Right cardiac atrium (tissue), 5 donors: ENCODE measurements at regions not wholly inside any gene's neighbourhood (a gene's known extent, or its start where the extent isn't known, plus 50 kb on each side); places are given as distances from the start of the nearest gene placed in this dataset.

Experiments
- ATAC-seq, 2 donors: fragments of 200-7000 bp; cut with Tn5 transposase; one replicate each; pipeline versions ENCODE4 v1.8.0 to v1.9.1; 2020; ENCODE audit warnings: moderate library complexity in 2 of 2, mild to moderate bottlenecking in 1 of 2
- DNase-seq, 3 donors: peaks; one replicate each; pipeline ENCODE4 v3.0.0-alpha.2; 2020
- H3K27ac ChIP-seq: one replicate; pipeline ENCODE4 v1.5.1; 2013; ENCODE audit warnings: mild to moderate bottlenecking, low read length, control low read depth, moderate library complexity
- H3K27me3 ChIP-seq: one replicate; pipeline ENCODE4 v1.6.1; 2013; ENCODE audit not compliant: control insufficient read depth, insufficient read depth
- H3K4me1 ChIP-seq: one replicate; pipeline ENCODE4 v1.6.1; 2013; ENCODE audit warnings: low read length; ENCODE audit not compliant: control insufficient read depth, insufficient read depth
- H3K4me3 ChIP-seq: one replicate; pipeline ENCODE4 v1.5.1; 2013; ENCODE audit warnings: low read length, control low read depth
- H3K9me3 ChIP-seq: one replicate; pipeline ENCODE4 v1.6.1; 2013; ENCODE audit warnings: low read length; ENCODE audit not compliant: control insufficient read depth
- WGBS: extraction: QIAGEN DNeasy Blood & Tissue Kit; methylation state at CpG from one replicate; pipeline ENCODE4 v1.1.7; 2013; 5-methylcytosine and 5-hydroxymethylcytosine counted together
- intact Hi-C, 4 donors: fragments of 100-400 bp; cut with DNase I; formaldehyde crosslinking; loops; one replicate each; pipeline versions ENCODE4 v1.11.0 to v1.14.0; 2022 to 2023
- donor health status: healthy with polysubstance abuse.
- donor health status: DM: no; HTN: yes; CAD: no.
- donor health status: DM: no; HTN: no; CAD: no.
- donor health status: DM: no; HTN: yes; CAD: no; lungs with severe emphysema.
- donor health status: DM: yes; HTN: yes; CAD: no.

- ATAC-seq (no peak), DNase-seq (no peak)
- intact Hi-C loops, result no loop called here
- Histone ChIP-seq H3K4me1 (no peaks in the 10 kb centered on the region), H3K4me3 (no peak overlapping the region), H3K27me3 (no peaks in the 10 kb centered on the region), H3K27ac (no peak overlapping the region), H3K9me3 (no peaks in the 10 kb centered on the region)
- 75% methylated on average over 3 of the region's 3 CpGs for WGBS
These were observed 107.5 kb upstream of the VCX2 start for GRCh38 chrX:8278557-8278956.

GRCh38 chrX:8279323-8279722 lies 108.3 kb upstream of the VCX2 start:
- 92% methylated on average over 2 of the region's 2 CpGs for WGBS
- Histone ChIP-seq H3K4me1 (no peaks in the 10 kb centered on the region), H3K4me3 (no peak overlapping the region), H3K27ac (no peak overlapping the region), H3K9me3 (no peaks in the 10 kb centered on the region), H3K27me3 (no peaks in the 10 kb centered on the region)
- ATAC-seq (no peak), DNase-seq (no peak)
- intact Hi-C loops, result no loop called here

- H3K27ac ChIP-seq, result no peak overlapping the region
- ATAC-seq (no peak), DNase-seq (no peak)
- WGBS, result 47% methylated on average over 2 of the region's 2 CpGs
- H3K4me3 ChIP-seq, result no peak overlapping the region
- no peaks in the 10 kb centered on the region for H3K9me3 ChIP-seq
- no peaks in the 10 kb centered on the region for H3K27me3 ChIP-seq
- intact Hi-C loops, result no loop called here
- no peaks in the 10 kb centered on the region for H3K4me1 ChIP-seq
These were observed 113.1 kb upstream of the VCX2 start for GRCh38 chrX:8284131-8284530.

GRCh38 chrX:8288590-8288989 lies 117.5 kb upstream of the VCX2 start:
- ATAC-seq, result no peak
- Histone ChIP-seq H3K27me3 (no peaks in the 10 kb centered on the region), H3K9me3 (no peaks in the 10 kb centered on the region), H3K4me1 (no peaks in the 10 kb centered on the region), H3K27ac (no peak overlapping the region), H3K4me3 (no peak overlapping the region)
- intact Hi-C loops, result no loop called here
- no peak for DNase-seq

- no peaks in the 10 kb centered on the region for H3K9me3 ChIP-seq
- no peaks in the 10 kb centered on the region for H3K4me1 ChIP-seq
- no peaks in the 10 kb centered on the region for H3K27me3 ChIP-seq
- DNase-seq, result no peak
- no peak overlapping the region for H3K4me3 ChIP-seq
- intact Hi-C loops, result no loop called here
- 90% methylated on average over 1 of the region's 1 CpG for WGBS
- H3K27ac ChIP-seq, result no peak overlapping the region
- ATAC-seq, result no peak
These were observed 118.5 kb upstream of the VCX2 start for GRCh38 chrX:8289523-8289922.

GRCh38 chrX:8297766-8298165 lies 126.7 kb upstream of the VCX2 start:
- WGBS, result 67% methylated on average over 3 of the region's 3 CpGs
- ATAC-seq (no peak), DNase-seq (no peak)
- intact Hi-C loops, result no loop called here
- Histone ChIP-seq H3K27me3 (no peaks in the 10 kb centered on the region), H3K4me3 (no peak overlapping the region), H3K4me1 (no peaks in the 10 kb centered on the region), H3K27ac (no peak overlapping the region), H3K9me3 (no peaks in the 10 kb centered on the region)

GRCh38 chrX:8304668-8305067 lies 133.6 kb upstream of the VCX2 start:
- Histone ChIP-seq H3K27me3 (no peaks in the 10 kb centered on the region), H3K4me3 (no peak overlapping the region), H3K27ac (no peak overlapping the region), H3K9me3 (no peaks in the 10 kb centered on the region), H3K4me1 (no peaks in the 10 kb centered on the region)
- 92% methylated on average over 4 of the region's 4 CpGs for WGBS
- intact Hi-C loops, result no loop called here
- DNase-seq (no peak), ATAC-seq (no peak)

GRCh38 chrX:8305350-8305749 lies 134.3 kb upstream of the VCX2 start:
- H3K27ac ChIP-seq, result no peak overlapping the region
- no peaks in the 10 kb centered on the region for H3K27me3 ChIP-seq
- no peaks in the 10 kb centered on the region for H3K9me3 ChIP-seq
- intact Hi-C loops, result no loop called here
- WGBS, result 91% methylated on average over 9 of the region's 9 CpGs
- no peak overlapping the region for H3K4me3 ChIP-seq
- no peaks in the 10 kb centered on the region for H3K4me1 ChIP-seq
- no peak for ATAC-seq
- DNase-seq, result no peak

GRCh38 chrX:8306291-8306925 lies 135.3 kb upstream of the VCX2 start:
- no peaks in the 10 kb centered on the region for H3K27me3 ChIP-seq
- H3K27ac ChIP-seq, result no peak overlapping the region
- WGBS, result 85% methylated on average over 4 of the region's 4 CpGs
- no peaks in the 10 kb centered on the region for H3K9me3 ChIP-seq
- H3K4me3 ChIP-seq, result no peak overlapping the region
- H3K4me1 ChIP-seq, result no peaks in the 10 kb centered on the region
- ATAC-seq (no peak), DNase-seq (no peak)
- intact Hi-C loops, result no loop called here

GRCh38 chrX:8310409-8310808 lies 139.3 kb upstream of the VCX2 start:
- no peak overlapping the region for H3K27ac ChIP-seq
- H3K4me1 ChIP-seq, result no peaks in the 10 kb centered on the region
- no peak for ATAC-seq
- 66% methylated on average over 5 of the region's 5 CpGs for WGBS
- no peak overlapping the region for H3K4me3 ChIP-seq
- intact Hi-C loops, result no loop called here
- H3K27me3 ChIP-seq, result no peaks in the 10 kb centered on the region
- no peaks in the 10 kb centered on the region for H3K9me3 ChIP-seq
- no peak for DNase-seq

GRCh38 chrX:8313844-8314243 lies 142.8 kb upstream of the VCX2 start:
- DNase-seq, result no peak
- Histone ChIP-seq H3K9me3 (no peaks in the 10 kb centered on the region), H3K27ac (no peak overlapping the region), H3K4me1 (no peaks in the 10 kb centered on the region), H3K4me3 (no peak overlapping the region), H3K27me3 (no peaks in the 10 kb centered on the region)
- WGBS, result 63% methylated on average over 5 of the region's 5 CpGs
- ATAC-seq, result no peak
- intact Hi-C loops, result no loop called here

GRCh38 chrX:8314881-8315280 lies 143.8 kb upstream of the VCX2 start:
- ATAC-seq (no peak), DNase-seq (no peak)
- Histone ChIP-seq H3K27ac (no peak overlapping the region), H3K9me3 (no peaks in the 10 kb centered on the region), H3K4me3 (no peak overlapping the region), H3K27me3 (no peaks in the 10 kb centered on the region), H3K4me1 (no peaks in the 10 kb centered on the region)
- intact Hi-C loops, result no loop called here
- WGBS, result 87% methylated on average over 4 of the region's 4 CpGs
